H1 (cell line): ENCODE measurements at regions not wholly inside any gene's neighbourhood (a gene's known extent, or its start where the extent isn't known, plus 50 kb on each side); places are given as distances from the start of the nearest gene placed in this dataset.

Source experiments
- CTCF ChIA-PET: fragments of 300-600 bp; sonication (Branson Sonifier 250); formaldehyde crosslinking; loops from one replicate; lab custom pipeline; 2021; ENCODE audit not compliant: partially characterized antibody; lab: Charles Lee
- POLR2A ChIA-PET: fragments of 300-600 bp; sonication (Branson Sonifier 250); formaldehyde crosslinking; loops from one replicate; lab custom pipeline; 2021; ENCODE audit warnings: inconsistent platforms; ENCODE audit not compliant: partially characterized antibody; lab: Charles Lee
- DNase-seq, 2 experiments: peaks; one replicate each; pipeline versions ENCODE4 v3.0.0 to v3.0.0-alpha.2; 2010 to 2022; ENCODE audit warnings: low spot score in 2 of 2, low read depth in 1 of 2, mixed read lengths in 1 of 2
- FAIRE-seq: peaks from 2 replicates; lab custom pipeline; 2011; peaks lifted over from hg19 to GRCh38; lab: Jason Lieb, UNC
- H2AFZ ChIP-seq: 2 replicates; pipeline ENCODE4 v1.8.1; 2012; ENCODE audit warnings: low read length, inconsistent platforms
- H2AK5ac ChIP-seq: 2 replicates; pipeline ENCODE4 v1.6.1; 2013; ENCODE audit warnings: low read depth, low read length
- H2BK120ac ChIP-seq: replicated peaks from 2 replicates; pipeline ENCODE3; 2013; ENCODE audit warnings: low read depth, low read length, inconsistent platforms
- H2BK12ac ChIP-seq: 2 replicates; pipeline ENCODE4 v1.6.1; 2013; ENCODE audit warnings: low read depth, low read length
- H2BK15ac ChIP-seq: 2 replicates; pipeline ENCODE4 v1.6.1; 2013; ENCODE audit warnings: low read length
- H2BK20ac ChIP-seq: 2 replicates; pipeline ENCODE4 v1.6.1; 2013; ENCODE audit warnings: low read length
- H2BK5ac ChIP-seq: 2 replicates; pipeline ENCODE4 v1.6.1; 2013; ENCODE audit warnings: low read depth, low read length
- H3K14ac ChIP-seq: 2 replicates; pipeline ENCODE4 v1.6.1; 2013; ENCODE audit warnings: inconsistent platforms; ENCODE audit not compliant: insufficient read length
- H3K18ac ChIP-seq: 2 replicates; pipeline ENCODE4 v1.6.1; 2013; ENCODE audit warnings: low read length; ENCODE audit errors: extremely low read depth
- H3K23ac ChIP-seq: 2 replicates; pipeline ENCODE4 v1.6.1; 2013; ENCODE audit warnings: inconsistent platforms; ENCODE audit not compliant: insufficient read length
- H3K23me2 ChIP-seq: 2 replicates; pipeline ENCODE4 v1.6.1; 2013; ENCODE audit warnings: low read depth, low read length
- H3K27ac ChIP-seq: 2 replicates; pipeline ENCODE4 v1.6.1; 2011; ENCODE audit warnings: low read depth, low read length, inconsistent platforms
- H3K27me3 ChIP-seq, 4 experiments: replicated peaks in 1 of 4; 1 replicate in 1 of 4; 2 replicates in 3 of 4; pipeline versions ENCODE4 v1.6.1 to v1.8.1; 2011 to 2013; ENCODE audit warnings: low read length in 3 of 4, mild to moderate bottlenecking in 3 of 4, inconsistent platforms in 2 of 4, mixed read lengths in 2 of 4, moderate library complexity in 1 of 4; ENCODE audit not compliant: control insufficient read depth in 3 of 4, insufficient read depth in 3 of 4; ENCODE audit errors: extremely low read depth in 1 of 4
- H3K36me3 ChIP-seq, 4 experiments: 2 replicates each; pipeline versions ENCODE4 v1.6.1 to v1.8.1; 2011 to 2013; ENCODE audit warnings: mild to moderate bottlenecking in 4 of 4, low read length in 3 of 4, moderate library complexity in 2 of 4, control low read depth in 1 of 4, inconsistent platforms in 1 of 4; ENCODE audit not compliant: insufficient read depth in 4 of 4, control insufficient read depth in 2 of 4
- H3K4ac ChIP-seq: replicated peaks from 2 replicates; pipeline ENCODE3; 2013; ENCODE audit warnings: low read length, low read depth, mixed read lengths, inconsistent platforms; ENCODE audit not compliant: insufficient read length
- H3K4me1 ChIP-seq, 4 experiments: replicated peaks in 1 of 4; 1 replicate in 1 of 4; 2 replicates in 3 of 4; pipeline versions ENCODE4 v1.6.1 to v1.8.1; 2011 to 2013; ENCODE audit warnings: low read length in 3 of 4, inconsistent platforms in 2 of 4, mixed read lengths in 1 of 4; ENCODE audit not compliant: insufficient read depth in 4 of 4, control insufficient read depth in 3 of 4
- H3K4me2 ChIP-seq, 2 experiments: 2 replicates each; pipeline versions ENCODE4 v1.6.1 to v1.8.1; 2011 to 2013; ENCODE audit warnings: low read depth in 2 of 2, low read length in 2 of 2, control low read depth in 1 of 2, inconsistent platforms in 1 of 2, mild to moderate bottlenecking in 1 of 2; ENCODE audit not compliant: insufficient read depth in 1 of 2
- H3K4me3 ChIP-seq, 4 experiments: fragments of 200-600, 300-600 bp in 1 of 4; sonication (generic), shearing (Covaris generic), sonication (Bioruptor Twin) in 1 of 4; 2 replicates each; pipeline versions ENCODE4 v1.5.1 to v1.8.1; 2011 to 2016; ENCODE audit warnings: low read length in 4 of 4, low read depth in 3 of 4, control low read depth in 2 of 4, inconsistent platforms in 2 of 4, mild to moderate bottlenecking in 2 of 4, mixed read lengths in 1 of 4, moderate library complexity in 1 of 4; ENCODE audit not compliant: insufficient read depth in 2 of 4; ENCODE audit errors: extremely low read depth in 1 of 4
- H3K56ac ChIP-seq: replicated peaks from 2 replicates; pipeline ENCODE3; 2013; ENCODE audit warnings: low read depth, mild to moderate bottlenecking, mixed read lengths, low read length, inconsistent platforms; ENCODE audit not compliant: insufficient read length
- H3K79me1 ChIP-seq: 2 replicates; pipeline ENCODE4 v1.6.1; 2013; ENCODE audit warnings: low read depth, low read length, control low read depth
- H3K79me2 ChIP-seq, 2 experiments: 2 replicates each; pipeline versions ENCODE4 v1.6.1 to v1.8.1; 2012 to 2013; ENCODE audit warnings: low read length in 2 of 2, mild to moderate bottlenecking in 2 of 2, inconsistent platforms in 1 of 2; ENCODE audit not compliant: insufficient read depth in 2 of 2, control insufficient read depth in 1 of 2
- H3K9ac ChIP-seq, 4 experiments: replicated peaks in 1 of 4; 1 replicate in 1 of 4; 2 replicates in 3 of 4; pipeline versions ENCODE4 v1.6.1 to v1.8.1; 2011 to 2013; ENCODE audit warnings: low read depth in 3 of 4, low read length in 3 of 4, control low read depth in 2 of 4, mild to moderate bottlenecking in 2 of 4, moderate library complexity in 2 of 4, inconsistent platforms in 1 of 4; ENCODE audit errors: extremely low read depth in 1 of 4
- H3K9me3 ChIP-seq, 2 experiments: 2 replicates each; pipeline versions ENCODE4 v1.6.1 to v1.8.1; 2012 to 2013; ENCODE audit warnings: mild to moderate bottlenecking in 2 of 2, moderate library complexity in 2 of 2, control low read depth in 1 of 2, inconsistent platforms in 1 of 2, low read depth in 1 of 2, low read length in 1 of 2, mixed read lengths in 1 of 2; ENCODE audit not compliant: insufficient read depth in 2 of 2
- H4K20me1 ChIP-seq, 2 experiments: replicated peaks in 1 of 2; 2 replicates each; pipeline versions ENCODE3 to v1.8.1; 2011 to 2013; ENCODE audit warnings: inconsistent platforms in 2 of 2, low read length in 2 of 2, mild to moderate bottlenecking in 1 of 2; ENCODE audit not compliant: insufficient read depth in 2 of 2, control insufficient read depth in 1 of 2
- H4K5ac ChIP-seq: 2 replicates; pipeline ENCODE4 v1.6.1; 2013; ENCODE audit warnings: low read length, low read depth, mixed read lengths, inconsistent platforms; ENCODE audit not compliant: insufficient read length
- H4K8ac ChIP-seq: 2 replicates; pipeline ENCODE4 v1.8.0; 2013; ENCODE audit warnings: mild to moderate bottlenecking, moderate library complexity, low read length, inconsistent platforms; ENCODE audit not compliant: insufficient read depth; ENCODE audit errors: extremely low read depth
- H4K91ac ChIP-seq: replicated peaks from 2 replicates; pipeline ENCODE3; 2013; ENCODE audit warnings: low read length, mixed read lengths, inconsistent platforms; ENCODE audit not compliant: insufficient read length
- CBX8 ChIP-seq: fragments of 300-800, 300-1000 bp; sonication (generic); IDR thresholded peaks from 2 replicates; pipeline ENCODE4 v1.7.1; 2016; ENCODE audit warnings: low read depth, low read length, borderline replicate concordance
- KDM1A ChIP-seq: fragments of 200-600, 300-600 bp; sonication (generic); IDR thresholded peaks from 2 replicates; pipeline ENCODE4 v1.7.1; 2016; ENCODE audit warnings: mild to moderate bottlenecking, low read length, borderline replicate concordance
- SIN3A ChIP-seq, 2 experiments: IDR thresholded peaks in 1 of 2; conservative IDR thresholded peaks in 1 of 2; 2 replicates each; pipeline ENCODE4 v1.6.1; 2011 to 2012; ENCODE audit warnings: low read length in 2 of 2, improper control_type of control experiment in 1 of 2, low read depth in 1 of 2, mild to moderate bottlenecking in 1 of 2
- WGBS, 2 experiments: shearing (Covaris generic) in 1 of 2; methylation state at CpG; one replicate each; pipeline versions ENCODE4 v1.1.6 to v1.1.7; 2013 to 2015; ENCODE audit warnings: low lambda C conversion rate in 2 of 2, mixed read lengths in 2 of 2, inconsistent platforms in 1 of 2, low coverage in 1 of 2, missing lambda C conversion rate in 1 of 2; ENCODE audit not compliant: insufficient replicate concordance in 2 of 2, insufficient coverage in 1 of 2, insufficient read length in 1 of 2; ENCODE audit errors: extremely low coverage in 1 of 2, missing lambda C conversion rate in 1 of 2; 5-methylcytosine and 5-hydroxymethylcytosine counted together
- TF ChIP-seq, protein P1 (sequence below): IDR thresholded peaks from 2 replicates; pipeline ENCODE4 v1.6.1; 2012; ENCODE audit warnings: inconsistent platforms

DNA sequence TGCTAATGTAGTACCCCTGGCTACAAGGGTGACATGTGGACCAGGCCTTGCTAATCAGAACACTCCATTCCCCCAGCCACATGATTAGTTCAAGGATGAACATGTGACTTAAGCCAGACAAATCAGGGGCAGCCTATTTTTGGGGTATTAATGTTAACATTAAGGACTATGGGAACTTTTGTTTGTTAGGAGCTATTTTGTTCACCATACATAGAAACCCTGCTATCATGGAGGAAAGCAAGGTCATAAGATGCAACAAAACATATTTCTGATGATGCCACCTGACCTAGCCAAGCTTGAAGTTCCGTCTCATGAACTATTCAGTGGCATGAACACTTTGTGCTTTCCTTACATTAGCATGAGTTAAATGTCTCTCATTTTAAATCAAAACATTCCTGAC, 90.8 kb upstream of the PELI2 start:
- H4K5ac ChIP-seq = no peak overlapping the region
- H3K18ac ChIP-seq = no peak overlapping the region
- ChIA-PET CTCF (interaction anchor here (0.8 to 1.4 kb wide), 3 partner anchors 163 to 319 kb away, joined by 3 read pairs; no protein-coding TSS in a partner anchor), POLR2A (no interaction called here)
- WGBS, 2 experiments = 90% methylated on average over 1 of the region's 1 CpG; no CpG with 5 or more reads in 1 of the 2 experiments
- FAIRE-seq (no peak), DNase-seq (no peak)
- no peaks in the 10 kb centered on the region for H3K9me3 ChIP-seq
- no peak overlapping the region for H2BK120ac ChIP-seq
- H3K4me1 ChIP-seq = no peaks in the 10 kb centered on the region; a peak in 2 of 7 replicates
- H3K27me3 ChIP-seq = no peaks in the 10 kb centered on the region
- H3K9ac ChIP-seq = no peak overlapping the region
- H4K91ac ChIP-seq = no peak overlapping the region
- no peak overlapping the region for H4K8ac ChIP-seq
- H3K4me3 ChIP-seq = no peak overlapping the region
- H2BK12ac ChIP-seq = no peak overlapping the region
- H4K20me1 ChIP-seq = no peaks in the 10 kb centered on the region
- no peaks in the 10 kb centered on the region for H3K79me2 ChIP-seq
- no peak overlapping the region for H2AK5ac ChIP-seq
- no peak overlapping the region for H3K23ac ChIP-seq
- no peak overlapping the region for H2AFZ ChIP-seq
- H2BK5ac ChIP-seq = no peak overlapping the region
- H3K36me3 ChIP-seq = no peaks in the 10 kb centered on the region
- H3K79me1 ChIP-seq = no peaks in the 10 kb centered on the region
- H3K4me2 ChIP-seq = no peak overlapping the region
- H3K4ac ChIP-seq = no peak overlapping the region
- TF ChIP-seq CBX8 (no peak), KDM1A (no peak), SIN3A (conservative IDR thresholded peaks at IDR 0.05 in 1 of 2, IDR thresholded peaks at IDR 0.05 in 1 of 2; ENCODE audit: low read depth in 1 of 2, low read length in 2 of 2) (no peak)
- TF ChIP-seq, protein P1, sequence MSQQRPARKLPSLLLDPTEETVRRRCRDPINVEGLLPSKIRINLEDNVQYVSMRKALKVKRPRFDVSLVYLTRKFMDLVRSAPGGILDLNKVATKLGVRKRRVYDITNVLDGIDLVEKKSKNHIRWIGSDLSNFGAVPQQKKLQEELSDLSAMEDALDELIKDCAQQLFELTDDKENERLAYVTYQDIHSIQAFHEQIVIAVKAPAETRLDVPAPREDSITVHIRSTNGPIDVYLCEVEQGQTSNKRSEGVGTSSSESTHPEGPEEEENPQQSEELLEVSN = no peak
- H2BK20ac ChIP-seq = no peak overlapping the region
- no peaks in the 10 kb centered on the region for H3K23me2 ChIP-seq
- H3K14ac ChIP-seq = no peak overlapping the region
- no peak overlapping the region for H2BK15ac ChIP-seq
- H3K56ac ChIP-seq = no peak overlapping the region
- no peak overlapping the region for H3K27ac ChIP-seq
